NB4 (cell line): ENCODE measurements at regions not wholly inside any gene's neighbourhood (a gene's known extent, or its start where the extent isn't known, plus 50 kb on each side); places are given as distances from the start of the nearest gene placed in this dataset.

ENCODE experiments used
- MAX ChIP-seq: IDR thresholded peaks from 2 replicates; pipeline ENCODE4 v1.6.1; 2011; ENCODE audit warnings: low read depth, low read length
- MYC ChIP-seq: IDR thresholded peaks from 2 replicates; pipeline ENCODE4 v1.6.1; 2011; ENCODE audit warnings: low read depth, low read length
- POLR2A ChIP-seq: IDR thresholded peaks from 2 replicates; pipeline ENCODE4 v1.6.1; 2011; ENCODE audit warnings: mild to moderate bottlenecking; ENCODE audit not compliant: insufficient read length; ENCODE audit errors: extremely low read depth
- TF ChIP-seq, protein P1 (sequence below): IDR thresholded peaks from one replicate; pipeline ENCODE4 v1.5.1; 2012; ENCODE audit warnings: low read depth, low read length

GRCh38 chr13:97892717-97893116 lies 60.8 kb upstream of the IPO5 start:
- TF ChIP-seq, protein P1, sequence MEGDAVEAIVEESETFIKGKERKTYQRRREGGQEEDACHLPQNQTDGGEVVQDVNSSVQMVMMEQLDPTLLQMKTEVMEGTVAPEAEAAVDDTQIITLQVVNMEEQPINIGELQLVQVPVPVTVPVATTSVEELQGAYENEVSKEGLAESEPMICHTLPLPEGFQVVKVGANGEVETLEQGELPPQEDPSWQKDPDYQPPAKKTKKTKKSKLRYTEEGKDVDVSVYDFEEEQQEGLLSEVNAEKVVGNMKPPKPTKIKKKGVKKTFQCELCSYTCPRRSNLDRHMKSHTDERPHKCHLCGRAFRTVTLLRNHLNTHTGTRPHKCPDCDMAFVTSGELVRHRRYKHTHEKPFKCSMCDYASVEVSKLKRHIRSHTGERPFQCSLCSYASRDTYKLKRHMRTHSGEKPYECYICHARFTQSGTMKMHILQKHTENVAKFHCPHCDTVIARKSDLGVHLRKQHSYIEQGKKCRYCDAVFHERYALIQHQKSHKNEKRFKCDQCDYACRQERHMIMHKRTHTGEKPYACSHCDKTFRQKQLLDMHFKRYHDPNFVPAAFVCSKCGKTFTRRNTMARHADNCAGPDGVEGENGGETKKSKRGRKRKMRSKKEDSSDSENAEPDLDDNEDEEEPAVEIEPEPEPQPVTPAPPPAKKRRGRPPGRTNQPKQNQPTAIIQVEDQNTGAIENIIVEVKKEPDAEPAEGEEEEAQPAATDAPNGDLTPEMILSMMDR = no peak
- no peak for TF ChIP-seq POLR2A
- TF ChIP-seq MAX = no peak
- TF ChIP-seq MYC = no peak
